HCT116 (cell line): ENCODE measurements at regions not wholly inside any gene's neighbourhood (a gene's known extent, or its start where the extent isn't known, plus 50 kb on each side); places are given as distances from the start of the nearest gene placed in this dataset.
A peak's percentile ranks its signal among the peaks of the same experiment; 100 is the strongest.

Experiments used
- ATAC-seq: fragments of 200-7000 bp; cut with Tn5 transposase; 2 replicates; pipeline ENCODE4 v1.9.1; 2020; ENCODE audit warnings: mild to moderate bottlenecking, moderate library complexity
- BruUV-seq: library from RNA; stranded (reverse); fragments of 400-500 nt; replicated peaks from 2 replicates; lab custom pipeline; 2021; lab: Mats Ljungman, UMichigan
- CTCF ChIA-PET: fragments of 300-600 bp; sonication (Branson Sonifier 250); formaldehyde crosslinking; loops from one replicate; lab custom pipeline; 2021; ENCODE audit warnings: antibody characterized with exemption; lab: Charles Lee
- POLR2A ChIA-PET: fragments of 300-600, 350-600 bp; sonication (Branson Sonifier 250); formaldehyde crosslinking; loops from one replicate; lab custom pipeline; 2021; ENCODE audit warnings: antibody characterized with exemption; lab: Charles Lee
- RAD21 ChIA-PET, 2 experiments: fragments of 300-600 bp; sonication (Branson Sonifier 250); formaldehyde crosslinking; loops; one replicate each; lab custom pipeline; 2023; ENCODE audit warnings: low total read pairs in 2 of 2; ENCODE audit not compliant: uncharacterized antibody in 2 of 2, unreplicated experiment in 2 of 2, low non-redundant PET in 1 of 2; lab: Charles Lee
- DNase-seq: peaks from one replicate; pipeline ENCODE4 v3.0.0-alpha.2; 2010; ENCODE audit warnings: low read depth, low spot score
- H2AFZ ChIP-seq: fragments of 200-600 bp; shearing (Covaris generic), sonication (generic); 2 replicates; pipeline ENCODE4 v1.6.1; 2017; ENCODE audit warnings: low read depth, mixed run types, mixed read lengths, antibody characterized with exemption, low read length; ENCODE audit not compliant: poor library complexity, severe bottlenecking
- H3K27ac ChIP-seq: 2 replicates; pipeline ENCODE4 v1.5.1; 2012; ENCODE audit warnings: low read depth, low read length
- H3K27me3 ChIP-seq: fragments of 200-600 bp; sonication (generic); 2 replicates; pipeline ENCODE4 v1.6.1; 2016; ENCODE audit warnings: mixed run types, low read length, mixed read lengths; ENCODE audit not compliant: insufficient read depth
- H3K36me3 ChIP-seq, 2 experiments: fragments of 200-500 bp in 1 of 2; fragments of 200-600 bp in 1 of 2; sonication (Bioruptor generic) in 1 of 2; sonication (generic) in 1 of 2; 2 replicates each; pipeline versions ENCODE4 v1.5.1 to v1.6.1; 2014 to 2016; ENCODE audit warnings: low read length in 2 of 2, inconsistent platforms in 1 of 2, mixed read lengths in 1 of 2, mixed run types in 1 of 2; ENCODE audit not compliant: insufficient read depth in 2 of 2, control insufficient read depth in 1 of 2
- H3K4me1 ChIP-seq, 2 experiments: fragments of 200-600 bp in 1 of 2; sonication (generic) in 1 of 2; 2 replicates each; pipeline versions ENCODE4 v1.5.1 to v1.6.1; 2012 to 2017; ENCODE audit warnings: low read length in 2 of 2, inconsistent platforms in 1 of 2, mild to moderate bottlenecking in 1 of 2, mixed read lengths in 1 of 2, mixed run types in 1 of 2, moderate library complexity in 1 of 2; ENCODE audit not compliant: insufficient read depth in 2 of 2, control insufficient read depth in 1 of 2
- H3K4me2 ChIP-seq: fragments of 200-600 bp; sonication (generic); 2 replicates; pipeline ENCODE4 v1.6.1; 2017; ENCODE audit warnings: mixed run types, low read length, mixed read lengths
- H3K4me3 ChIP-seq, 2 experiments: fragments of 200-600 bp in 1 of 2; sonication (generic) in 1 of 2; replicated peaks in 1 of 2; 2 replicates each; pipeline ENCODE4 v1.5.1; 2011 to 2016; ENCODE audit warnings: low read length in 2 of 2, control low read depth in 1 of 2, low read depth in 1 of 2, mild to moderate bottlenecking in 1 of 2, mixed read lengths in 1 of 2, mixed run types in 1 of 2
- H3K79me2 ChIP-seq: fragments of 200-600 bp; sonication (generic); 2 replicates; pipeline ENCODE4 v1.6.1; 2017; ENCODE audit warnings: mild to moderate bottlenecking, mixed run types, low read length, moderate library complexity, mixed read lengths; ENCODE audit not compliant: insufficient read depth
- H3K9ac ChIP-seq: fragments of 200-600 bp; sonication (generic); 2 replicates; pipeline ENCODE4 v1.6.1; 2016; ENCODE audit warnings: low read length, mixed read lengths
- H3K9me2 ChIP-seq: fragments of 200-600 bp; sonication (generic), shearing (Covaris generic); 2 replicates; pipeline ENCODE4 v1.6.1; 2017; ENCODE audit warnings: mixed run types, mild to moderate bottlenecking, moderate library complexity; ENCODE audit not compliant: insufficient read depth
- H3K9me3 ChIP-seq, 2 experiments: fragments of 200-500 bp in 1 of 2; fragments of 200-600 bp in 1 of 2; sonication (Bioruptor generic) in 1 of 2; sonication (generic) in 1 of 2; 2 replicates each; pipeline ENCODE4 v1.6.1; 2014 to 2017; ENCODE audit warnings: low read length in 2 of 2, mixed read lengths in 2 of 2, inconsistent platforms in 1 of 2, low read depth in 1 of 2, mild to moderate bottlenecking in 1 of 2, mixed run types in 1 of 2, moderate library complexity in 1 of 2; ENCODE audit not compliant: control insufficient read depth in 1 of 2, insufficient read depth in 1 of 2
- H4K20me1 ChIP-seq: fragments of 200-600 bp; sonication (generic), shearing (Covaris generic); 2 replicates; pipeline ENCODE4 v1.6.1; 2017; ENCODE audit warnings: mixed run types, mild to moderate bottlenecking, moderate library complexity; ENCODE audit not compliant: insufficient read depth
- CBX3 ChIP-seq: IDR thresholded peaks from 2 replicates; pipeline ENCODE4 v1.6.1; 2012; ENCODE audit warnings: low read depth
- CEBPB ChIP-seq: IDR thresholded peaks from 2 replicates; pipeline ENCODE4 v1.6.1; 2012; ENCODE audit warnings: low read depth
- CTCF ChIP-seq, 3 experiments: fragments of 200-600 bp in 1 of 3; sonication (generic) in 1 of 3; IDR thresholded peaks in 2 of 3; conservative IDR thresholded peaks in 1 of 3; 2 replicates each; pipeline ENCODE4 v1.5.1; 2012 to 2017; ENCODE audit warnings: low read depth in 2 of 3, low read length in 2 of 3, antibody characterized with exemption in 1 of 3, borderline replicate concordance in 1 of 3, control low read depth in 1 of 3, mild to moderate bottlenecking in 1 of 3, mixed read lengths in 1 of 3, mixed run types in 1 of 3, moderate library complexity in 1 of 3; ENCODE audit not compliant: insufficient read depth in 1 of 3
- ELF1 ChIP-seq: IDR thresholded peaks from 2 replicates; pipeline ENCODE4 v1.6.1; 2012; ENCODE audit warnings: low read depth, borderline replicate concordance
- EZH2phosphoT487 ChIP-seq: fragments of 200-600 bp; IDR thresholded peaks from 2 replicates; pipeline ENCODE4 v1.6.1; 2018; ENCODE audit warnings: antibody characterized with exemption, borderline replicate concordance
- FOSL1 ChIP-seq: IDR thresholded peaks from 2 replicates; pipeline ENCODE4 v1.6.1; 2012; ENCODE audit warnings: low read depth
- MAX ChIP-seq: IDR thresholded peaks from 2 replicates; pipeline ENCODE4 v1.6.1; 2012
- POLR2AphosphoS5 ChIP-seq: IDR thresholded peaks from 2 replicates; pipeline ENCODE4 v1.6.1; 2011; ENCODE audit warnings: mild to moderate bottlenecking, low read depth, low read length, moderate library complexity
- RAD21 ChIP-seq: IDR thresholded peaks from 2 replicates; pipeline ENCODE4 v1.6.1; 2012; ENCODE audit warnings: low read depth, mild to moderate bottlenecking
- SIN3A ChIP-seq: IDR thresholded peaks from 2 replicates; pipeline ENCODE4 v1.6.1; 2012; ENCODE audit warnings: low read depth
- SP1 ChIP-seq: IDR thresholded peaks from 2 replicates; pipeline ENCODE4 v1.6.1; 2012; ENCODE audit warnings: low read depth
- TCF7L2 ChIP-seq: IDR thresholded peaks from 2 replicates; pipeline ENCODE4 v1.7.0; 2011; ENCODE audit warnings: borderline replicate concordance, inconsistent platforms; ENCODE audit not compliant: insufficient read depth, insufficient read length; ENCODE audit errors: extremely low read depth
- ZFX ChIP-seq: fragments of 450-650 bp; IDR thresholded peaks from 2 replicates; pipeline ENCODE4 v1.6.1; 2017
- intact Hi-C: fragments of 100-400 bp; cut with micrococcal nuclease; formaldehyde crosslinking; loops from 2 replicates; pipeline ENCODE4 v1.10.0; 2022

- no peak for ATAC-seq
Observed at GRCh38 chr21:14785679-14786078, 239.6 kb upstream of the SAMSN1 start.

GRCh38 chr21:14773777-14774345 lies 227.7 kb upstream of the SAMSN1 start:
- H3K9ac ChIP-seq = no peak overlapping the region
- ChIA-PET CTCF (interaction anchor here (0.6 kb wide), 1 partner anchor 90 kb away, joined by 3 read pairs; no protein-coding TSS in a partner anchor), RAD21 (no interaction called here), POLR2A (no interaction called here)
- H3K9me2 ChIP-seq = no peaks in the 10 kb centered on the region
- no peaks in the 10 kb centered on the region; a peak in 1 of 4 replicates for H3K9me3 ChIP-seq
- no peak overlapping the region for H3K4me2 ChIP-seq
- BruUV-seq = no TSS peak
- no peak overlapping the region for H3K27ac ChIP-seq
- no peak for TF ChIP-seq EZH2phosphoT487
- TF ChIP-seq MAX = no peak
- no peak for TF ChIP-seq POLR2AphosphoS5
- no peak for TF ChIP-seq CEBPB
- TF ChIP-seq RAD21 = peak; percentile 42
- peak; percentile 16 to 59 (median 56); a peak in 5 of 6 replicates for TF ChIP-seq CTCF (IDR thresholded peaks at IDR 0.05 in 2 of 3, conservative IDR thresholded peaks at IDR 0.05 in 1 of 3; ENCODE audit: borderline replicate concordance in 1 of 3, insufficient read depth in 1 of 3, low read depth in 2 of 3, low read length in 2 of 3)
- H3K4me3 ChIP-seq = no peak overlapping the region
- intact Hi-C loops = no loop called here
- H3K79me2 ChIP-seq = no peaks in the 10 kb centered on the region
- no peaks in the 10 kb centered on the region for H3K4me1 ChIP-seq
- DNase-seq (peak; percentile 29), ATAC-seq (0 out of 2 replicates have a peak, but pooled peaks have one; percentile 40)
- H3K36me3 ChIP-seq = no peaks in the 10 kb centered on the region
- no peak overlapping the region for H2AFZ ChIP-seq
- no peaks in the 10 kb centered on the region for H3K27me3 ChIP-seq
- H4K20me1 ChIP-seq = no peaks in the 10 kb centered on the region

More at GRCh38 chr21:14785679-14786078, 239.6 kb upstream of the SAMSN1 start:
- TF ChIP-seq CBX3 (no peak), CEBPB (no peak), ZFX (no peak), SP1 (no peak), FOSL1 (no peak), POLR2AphosphoS5 (no peak), SIN3A (no peak), TCF7L2 (no peak), ELF1 (no peak), EZH2phosphoT487 (no peak)
- ChIA-PET RAD21 (no interaction called here), CTCF (no interaction called here), POLR2A (no interaction called here)
- Histone ChIP-seq H3K9ac (no peak overlapping the region), H3K9me3 (peaks cover 0 to 4% of the 10 kb centered on the region in 2 experiments; a peak in 1 of 4 replicates), H4K20me1 (no peaks in the 10 kb centered on the region), H3K27ac (no peak overlapping the region), H2AFZ (no peak overlapping the region), H3K4me1 (no peaks in the 10 kb centered on the region), H3K36me3 (no peaks in the 10 kb centered on the region), H3K79me2 (no peaks in the 10 kb centered on the region), H3K9me2 (no peaks in the 10 kb centered on the region), H3K4me2 (no peak overlapping the region), H3K4me3 (no peak overlapping the region), H3K27me3 (no peaks in the 10 kb centered on the region)
- no peak for DNase-seq
- BruUV-seq = no TSS peak
- intact Hi-C loops = no loop called here
